Activated naive CD4-positive, alpha-beta T cell treated with anti-CD3 and anti-CD28 coated beads, Interleukin-2, amount 50 U/mL, for 72 hours (primary cell): ENCODE measurements at regions not wholly inside any gene's neighbourhood (a gene's known extent, or its start where the extent isn't known, plus 50 kb on each side); places are given as distances from the start of the nearest gene placed in this dataset.
"Not testable (repeated sequence)": the region's sequence is repeated elsewhere in the genome, so short reads cannot be mapped to it uniquely, and the experiment has no call there.

ENCODE experiments used
- ATAC-seq, 2 donors: fragments of 150-1000 bp; cut with Tn5 transposase; 2 replicates each; pipeline ENCODE4 v1.10.0; 2021; ENCODE audit warnings: mild to moderate bottlenecking in 2 of 2, moderate library complexity in 2 of 2
- DNase-seq, 2 donors: peaks; one replicate each; pipeline ENCODE4 v3.0.0; 2021 to 2022; ENCODE audit warnings: low spot score in 2 of 2
- H3K27ac Mint-ChIP-seq, 2 donors: one replicate each; pipeline ENCODE4 v1.8.0; 2022; ENCODE audit warnings: mild to moderate bottlenecking in 2 of 2, mixed read lengths in 2 of 2
- H3K36me3 Mint-ChIP-seq, 2 donors: one replicate each; pipeline ENCODE4 v1.8.0; 2022; ENCODE audit warnings: mixed read lengths in 2 of 2
- H3K9me3 Mint-ChIP-seq, 2 donors: one replicate each; pipeline ENCODE4 v1.8.0; 2022; ENCODE audit warnings: mixed read lengths in 2 of 2

GRCh38 chr2:138066139-138066806 lies 102.0 kb downstream of the HNMT start:
- Mint-ChIP-seq H3K27ac (no peak overlapping the region), H3K36me3 (no peaks in the 10 kb centered on the region), H3K9me3 (peaks cover 0 to 7% of the 10 kb centered on the region in 2 donors)
- ATAC-seq (no peak), DNase-seq (no peak)

DNA sequence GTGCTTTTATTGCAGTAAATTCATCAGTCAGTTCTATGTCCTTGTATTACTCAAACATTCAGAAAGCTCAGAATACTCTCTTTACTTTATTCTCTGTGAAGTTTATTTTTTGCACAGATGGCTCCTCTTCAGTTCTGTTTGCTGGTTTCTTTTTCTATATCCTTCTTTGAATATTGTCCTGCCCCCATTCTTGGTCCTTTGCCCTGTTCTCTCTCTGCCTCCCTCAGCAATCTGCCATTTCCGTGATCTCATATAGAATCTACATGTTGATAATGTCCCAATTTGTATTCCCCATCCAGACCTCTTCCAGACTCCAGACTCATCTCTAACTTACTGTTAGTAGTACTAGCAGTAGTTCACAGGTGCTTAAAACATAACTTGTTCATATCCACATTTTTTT lies 102.6 kb downstream of the HNMT start:
- no peak for ATAC-seq
- Mint-ChIP-seq H3K27ac (no peak overlapping the region), H3K36me3 (no peaks in the 10 kb centered on the region), H3K9me3 (peaks cover 0 to 7% of the 10 kb centered on the region in 2 donors)
- no peak for DNase-seq

DNA sequence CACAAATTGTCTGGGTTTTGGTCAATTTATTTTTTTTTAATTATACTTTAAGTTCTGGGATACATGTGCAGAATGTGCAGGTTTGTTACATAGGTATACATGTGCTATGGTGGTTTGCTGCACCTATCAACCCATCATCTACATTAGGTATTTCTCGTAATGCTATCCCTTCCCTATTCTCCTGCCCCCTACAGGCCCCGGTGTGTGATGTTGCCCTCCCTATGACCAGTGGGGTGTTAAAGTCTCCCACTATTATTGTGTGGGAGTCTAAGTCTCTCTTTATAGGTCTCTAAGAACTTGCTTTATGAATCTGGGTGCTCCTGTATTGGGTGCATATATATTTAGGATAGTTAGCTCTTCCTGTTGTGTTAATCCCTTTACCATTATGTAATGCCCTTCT lies 104.4 kb downstream of the HNMT start:
- H3K9me3 Mint-ChIP-seq, H3K27ac Mint-ChIP-seq, DNase-seq, ATAC-seq, H3K36me3 Mint-ChIP-seq: not testable (repeated sequence)

GRCh38 chr2:138071042-138071719 lies 106.9 kb downstream of the HNMT start:
- not testable (repeated sequence) for DNase-seq, H3K27ac Mint-ChIP-seq, H3K9me3 Mint-ChIP-seq, H3K36me3 Mint-ChIP-seq, ATAC-seq

- Mint-ChIP-seq H3K9me3 (peaks cover 0 to 12% of the 10 kb centered on the region in 2 donors), H3K27ac (no peak overlapping the region), H3K36me3 (peaks cover 0 to 6% of the 10 kb centered on the region in 2 donors)
- ATAC-seq (no peak), DNase-seq (no peak)
Observed at GRCh38 chr2:138071720-138072719, 107.7 kb downstream of the HNMT start.

- no peak for ATAC-seq
Observed at GRCh38 chr2:138078153-138078552, 113.9 kb downstream of the HNMT start.

GRCh38 chr2:138079976-138080375 lies 115.7 kb downstream of the HNMT start:
- no peak for DNase-seq
- no peak for ATAC-seq
- no peaks in the 10 kb centered on the region for H3K36me3 Mint-ChIP-seq
- H3K27ac Mint-ChIP-seq = no peak overlapping the region
- H3K9me3 Mint-ChIP-seq = peaks cover 0 to 6% of the 10 kb centered on the region in 2 donors

More at GRCh38 chr2:138078153-138078552, 113.9 kb downstream of the HNMT start:
- Mint-ChIP-seq H3K9me3 (peaks cover 0 to 6% of the 10 kb centered on the region in 2 donors), H3K36me3 (no peaks in the 10 kb centered on the region), H3K27ac (no peak overlapping the region)
- DNase-seq = no peak

DNA sequence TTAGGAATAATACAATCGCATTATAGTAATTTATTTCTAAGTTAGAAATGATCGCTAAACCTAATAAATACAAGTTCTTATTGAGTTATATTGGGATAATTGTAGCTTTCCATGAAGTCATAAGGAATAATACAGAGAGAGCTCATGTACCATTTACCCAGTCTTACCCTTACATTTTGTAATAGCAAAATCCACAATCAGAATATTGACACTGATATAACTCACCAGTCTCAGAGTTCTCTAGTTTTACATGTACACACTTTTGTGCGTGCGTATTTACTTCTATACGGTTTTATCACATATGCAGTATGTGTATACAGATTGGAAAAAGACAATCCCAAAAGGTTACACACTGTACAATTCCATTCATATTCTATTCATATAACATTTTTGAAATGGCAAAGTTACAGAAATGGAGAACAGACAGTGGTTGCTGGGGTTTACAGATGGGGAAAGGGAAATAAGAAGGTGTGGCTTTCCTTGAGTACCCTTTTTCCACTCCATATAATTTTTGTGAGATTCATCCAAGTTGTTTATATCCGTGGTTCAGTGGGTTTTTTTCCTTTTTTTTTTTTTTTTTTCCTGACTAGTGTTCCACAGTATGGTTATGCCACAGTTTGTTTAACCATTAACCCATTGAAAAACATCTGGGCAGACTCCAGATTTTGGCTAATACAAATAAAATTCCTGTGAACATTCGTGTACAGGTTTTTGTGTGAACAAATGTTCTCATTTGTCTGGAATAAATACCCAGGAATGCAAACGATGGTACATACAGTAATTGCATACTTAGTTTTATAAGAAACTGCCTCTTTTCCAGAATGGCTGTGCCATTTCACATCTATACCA lies 117.2 kb downstream of the HNMT start:
- ATAC-seq = no peak
- no peak for DNase-seq
- Mint-ChIP-seq H3K9me3 (peaks cover 0 to 2% of the 10 kb centered on the region in 2 donors), H3K27ac (no peak overlapping the region), H3K36me3 (no peaks in the 10 kb centered on the region)

- Mint-ChIP-seq H3K27ac (no peak overlapping the region), H3K9me3 (peaks cover 0 to 4% of the 10 kb centered on the region in 2 donors), H3K36me3 (no peaks in the 10 kb centered on the region)
- DNase-seq = no peak
- ATAC-seq = no peak
Observed at GRCh38 chr2:138084206-138084605, 119.9 kb downstream of the HNMT start.

- DNase-seq, H3K27ac Mint-ChIP-seq, H3K9me3 Mint-ChIP-seq, H3K36me3 Mint-ChIP-seq, ATAC-seq: not testable (repeated sequence)
Observed at GRCh38 chr2:138085441-138085840, 121.2 kb downstream of the HNMT start.

DNA sequence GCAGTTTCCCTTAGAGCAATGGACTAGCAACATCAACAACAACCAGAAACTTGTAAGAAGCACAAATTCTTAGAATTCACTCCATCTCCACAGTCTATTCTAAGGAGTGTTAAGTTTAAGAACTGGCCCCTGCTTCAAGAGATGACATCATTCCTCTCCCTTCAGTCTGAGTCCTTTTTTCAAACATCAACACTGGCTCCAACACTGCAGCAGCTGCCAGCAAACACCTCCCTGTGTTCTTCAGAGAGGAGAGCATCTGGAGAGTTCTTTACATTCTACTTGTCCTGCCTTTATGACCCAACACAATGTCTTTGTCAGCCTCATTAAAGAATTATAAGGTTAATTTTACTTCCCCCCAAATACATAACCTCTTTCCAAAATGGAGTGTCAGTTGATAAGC lies 122.3 kb downstream of the HNMT start:
- Mint-ChIP-seq H3K36me3 (no peaks in the 10 kb centered on the region), H3K9me3 (peaks cover 0 to 4% of the 10 kb centered on the region in 2 donors), H3K27ac (no peak overlapping the region)
- ATAC-seq = no peak
- no peak for DNase-seq

GRCh38 chr2:138087751-138088593 lies 123.7 kb downstream of the HNMT start:
- Mint-ChIP-seq H3K27ac (no peak overlapping the region), H3K36me3 (no peaks in the 10 kb centered on the region), H3K9me3 (peaks cover 0 to 4% of the 10 kb centered on the region in 2 donors)
- ATAC-seq (no peak), DNase-seq (no peak)

DNA sequence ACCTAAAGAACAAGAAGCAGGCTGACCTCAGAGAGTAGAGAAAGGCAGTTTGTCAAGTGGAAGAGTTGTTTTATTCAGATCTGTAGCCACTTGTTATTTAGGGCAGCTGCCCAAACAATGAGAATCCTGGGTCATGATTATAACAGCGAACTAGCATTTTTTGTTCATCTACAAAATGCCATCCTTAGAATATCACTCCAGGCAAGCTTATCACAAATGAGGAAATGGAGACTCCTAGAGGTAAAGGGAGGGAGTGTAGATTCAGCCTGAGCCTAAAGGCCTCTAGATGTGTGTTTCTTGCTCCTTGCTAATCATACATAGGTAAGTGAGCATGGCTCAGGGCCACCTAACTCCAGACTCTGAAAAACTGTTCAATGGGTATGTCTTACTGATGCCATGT lies 126.1 kb downstream of the HNMT start:
- Mint-ChIP-seq H3K27ac (no peak overlapping the region), H3K36me3 (no peaks in the 10 kb centered on the region), H3K9me3 (peaks cover 0 to 4% of the 10 kb centered on the region in 2 donors)
- ATAC-seq (peak in 1 of 2 donors; percentile 58), DNase-seq (no peak)

DNA sequence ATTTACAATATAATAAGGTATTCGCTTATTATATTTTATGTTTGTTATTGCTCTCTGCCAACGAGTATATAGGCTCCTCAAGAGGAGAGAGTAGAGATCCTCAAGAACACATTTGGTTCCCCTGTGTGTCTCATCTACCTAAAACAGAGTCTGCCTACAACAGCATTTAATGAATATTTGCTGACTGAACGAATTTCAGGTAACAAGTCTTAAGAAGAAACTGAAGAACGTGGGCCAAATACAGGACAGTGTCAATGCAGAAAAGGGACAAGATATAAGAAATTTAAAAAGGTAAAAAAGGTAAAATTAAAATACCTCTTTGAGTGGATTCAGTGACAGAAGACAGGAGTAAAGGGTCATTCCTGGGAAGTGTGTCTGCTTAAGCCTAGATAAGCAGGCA lies 129.2 kb downstream of the HNMT start:
- Mint-ChIP-seq H3K27ac (no peak overlapping the region), H3K36me3 (no peaks in the 10 kb centered on the region), H3K9me3 (peaks cover 0 to 5% of the 10 kb centered on the region in 2 donors)
- no peak for DNase-seq
- no peak for ATAC-seq

- H3K36me3 Mint-ChIP-seq = no peaks in the 10 kb centered on the region
- ATAC-seq = no peak
- H3K27ac Mint-ChIP-seq = no peak overlapping the region
- no peak for DNase-seq
- H3K9me3 Mint-ChIP-seq = peaks cover 0 to 5% of the 10 kb centered on the region in 2 donors
Observed at GRCh38 chr2:138094031-138094430, 129.8 kb downstream of the HNMT start.
